H9 (cell line): ENCODE measurements at regions not wholly inside any gene's neighbourhood (a gene's known extent, or its start where the extent isn't known, plus 50 kb on each side); places are given as distances from the start of the nearest gene placed in this dataset.

Experiments used
- DNase-seq: peaks from one replicate; pipeline ENCODE4 v3.0.0-alpha.2; 2017
- H2AFZ ChIP-seq: one replicate; pipeline ENCODE4 v1.6.1; 2013; ENCODE audit warnings: mild to moderate bottlenecking, low read length, control low read depth, moderate library complexity
- H2AK5ac ChIP-seq: 2 replicates; pipeline ENCODE4 v1.6.1; 2013; ENCODE audit warnings: low read length, control low read depth, mixed read lengths; ENCODE audit not compliant: insufficient read length
- H2BK120ac ChIP-seq: one replicate; pipeline ENCODE4 v1.6.1; 2013; ENCODE audit warnings: low read depth, mild to moderate bottlenecking, low read length, control low read depth, inconsistent platforms; ENCODE audit not compliant: poor library complexity, severe bottlenecking
- H2BK12ac ChIP-seq: 2 replicates; pipeline ENCODE4 v1.6.1; 2013; ENCODE audit warnings: low read length, control low read depth, mixed read lengths, low read depth; ENCODE audit not compliant: insufficient read length
- H2BK15ac ChIP-seq: 2 replicates; pipeline ENCODE4 v1.6.1; 2013; ENCODE audit warnings: low read depth, low read length, control low read depth
- H2BK20ac ChIP-seq: one replicate; pipeline ENCODE4 v1.6.1; 2013; ENCODE audit warnings: low read depth, mild to moderate bottlenecking, low read length, control low read depth, inconsistent platforms; ENCODE audit not compliant: poor library complexity, severe bottlenecking
- H2BK5ac ChIP-seq: 2 replicates; pipeline ENCODE4 v1.6.1; 2013; ENCODE audit warnings: low read length, control low read depth, mixed read lengths; ENCODE audit not compliant: insufficient read length
- H3K14ac ChIP-seq: 2 replicates; pipeline ENCODE4 v1.6.1; 2013; ENCODE audit warnings: low read length, control low read depth; ENCODE audit not compliant: insufficient read depth
- H3K18ac ChIP-seq: 2 replicates; pipeline ENCODE4 v1.6.1; 2013; ENCODE audit warnings: low read depth, mild to moderate bottlenecking, mixed read lengths, low read length, control low read depth; ENCODE audit not compliant: insufficient read length
- H3K23ac ChIP-seq: 2 replicates; pipeline ENCODE4 v1.6.1; 2013; ENCODE audit warnings: low read length, control low read depth, mixed read lengths, low read depth; ENCODE audit not compliant: insufficient read length
- H3K23me2 ChIP-seq: 2 replicates; pipeline ENCODE4 v1.6.1; 2013; ENCODE audit warnings: low read depth, mild to moderate bottlenecking, mixed read lengths, low read length, control low read depth; ENCODE audit not compliant: insufficient read length, poor library complexity, severe bottlenecking
- H3K27ac ChIP-seq: 2 replicates; pipeline ENCODE4 v1.5.1; 2013; ENCODE audit warnings: low read length, control low read depth, mixed read lengths, low read depth; ENCODE audit not compliant: insufficient read length
- H3K27me3 ChIP-seq: 2 replicates; pipeline ENCODE4 v1.6.1; 2013; ENCODE audit warnings: low read length, control low read depth, inconsistent platforms; ENCODE audit not compliant: insufficient read depth
- H3K4ac ChIP-seq: 2 replicates; pipeline ENCODE4 v1.6.1; 2013; ENCODE audit warnings: low read depth, mild to moderate bottlenecking, control low read depth, inconsistent platforms, low read length, moderate library complexity
- H3K4me1 ChIP-seq: 2 replicates; pipeline ENCODE4 v1.6.1; 2013; ENCODE audit warnings: low read length, control low read depth, inconsistent platforms; ENCODE audit not compliant: insufficient read depth
- H3K4me2 ChIP-seq: 2 replicates; pipeline ENCODE4 v1.6.1; 2013; ENCODE audit warnings: low read length, control low read depth, mixed read lengths; ENCODE audit not compliant: insufficient read length, insufficient read depth
- H3K56ac ChIP-seq: 2 replicates; pipeline ENCODE4 v1.6.1; 2013; ENCODE audit warnings: low read depth, mild to moderate bottlenecking, mixed read lengths, low read length, control low read depth; ENCODE audit not compliant: insufficient read length
- H3K79me1 ChIP-seq: 2 replicates; pipeline ENCODE4 v1.6.1; 2013; ENCODE audit warnings: low read depth, mild to moderate bottlenecking, moderate library complexity, low read length, control low read depth, inconsistent platforms; ENCODE audit not compliant: insufficient read depth, poor library complexity, severe bottlenecking
- H3K79me2 ChIP-seq: 2 replicates; pipeline ENCODE4 v1.6.1; 2013; ENCODE audit warnings: low read length, control low read depth, inconsistent platforms; ENCODE audit not compliant: insufficient read depth
- H3K9ac ChIP-seq: 2 replicates; pipeline ENCODE4 v1.6.1; 2013; ENCODE audit warnings: low read length, control low read depth, mixed read lengths; ENCODE audit not compliant: insufficient read length; ENCODE audit errors: extremely low read depth
- H3K9me3 ChIP-seq: one replicate; pipeline ENCODE4 v1.6.1; 2013; ENCODE audit warnings: low read depth, low read length, inconsistent platforms; ENCODE audit not compliant: control insufficient read depth
- H3T11ph ChIP-seq: one replicate; pipeline ENCODE4 v1.6.1; 2013; ENCODE audit warnings: mild to moderate bottlenecking, low read length, control low read depth, inconsistent platforms
- H4K20me1 ChIP-seq: one replicate; pipeline ENCODE4 v1.6.1; 2013; ENCODE audit not compliant: control insufficient read depth, insufficient read length, insufficient read depth
- H4K5ac ChIP-seq: 2 replicates; pipeline ENCODE4 v1.6.1; 2013; ENCODE audit warnings: low read depth, mild to moderate bottlenecking, mixed read lengths, low read length, control low read depth; ENCODE audit not compliant: insufficient read length
- H4K8ac ChIP-seq: replicated peaks from 2 replicates; pipeline ENCODE4 v1.6.1; 2013; ENCODE audit warnings: low read length, control low read depth, mixed read lengths, low read depth; ENCODE audit not compliant: insufficient read length
- H4K91ac ChIP-seq: 2 replicates; pipeline ENCODE4 v1.6.1; 2013; ENCODE audit warnings: low read depth, mild to moderate bottlenecking, moderate library complexity, mixed read lengths, low read length, control low read depth; ENCODE audit not compliant: insufficient read length
- H3K27ac Mint-ChIP-seq, 3 experiments: 2 replicates in 2 of 3; 3 replicates in 1 of 3; pipeline ENCODE4 v1.8.0; 2020 to 2021; ENCODE audit warnings: mixed read lengths in 3 of 3, mild to moderate bottlenecking in 1 of 3, moderate library complexity in 1 of 3
- H3K27me3 Mint-ChIP-seq: 2 replicates; pipeline ENCODE4 v1.8.0; 2021; ENCODE audit warnings: low read depth, mild to moderate bottlenecking, moderate library complexity, mixed read lengths
- H3K36me3 Mint-ChIP-seq, 3 experiments: 2 replicates in 2 of 3; 3 replicates in 1 of 3; pipeline ENCODE4 v1.8.0; 2020 to 2021; ENCODE audit warnings: low read depth in 3 of 3, mixed read lengths in 3 of 3; ENCODE audit not compliant: insufficient read depth in 1 of 3
- H3K4me1 Mint-ChIP-seq, 2 experiments: 2 replicates each; pipeline ENCODE4 v1.8.0; 2020; ENCODE audit warnings: mixed read lengths in 2 of 2
- H3K4me3 Mint-ChIP-seq, 2 experiments: 2 replicates in 1 of 2; 3 replicates in 1 of 2; pipeline ENCODE4 v1.8.0; 2020 to 2021; ENCODE audit warnings: mild to moderate bottlenecking in 2 of 2, mixed read lengths in 2 of 2, moderate library complexity in 1 of 2
- H3K9me3 Mint-ChIP-seq, 2 experiments: 2 replicates in 1 of 2; 3 replicates in 1 of 2; pipeline ENCODE4 v1.8.0; 2020; ENCODE audit warnings: mild to moderate bottlenecking in 2 of 2, mixed read lengths in 2 of 2, moderate library complexity in 1 of 2
- WGBS: extraction: QIAGEN DNeasy Blood & Tissue Kit; methylation state at CpG from one replicate; pipeline ENCODE4 v1.1.7; 2013; ENCODE audit warnings: missing lambda C conversion rate, low lambda C conversion rate, mixed read lengths; ENCODE audit not compliant: insufficient read length; ENCODE audit errors: extremely low coverage; 5-methylcytosine and 5-hydroxymethylcytosine counted together
- TF ChIP-seq, protein P1 (sequence below): fragments of 200-600 bp; sonication (generic); conservative IDR thresholded peaks from 3 replicates; pipeline ENCODE4 v1.8.0; 2021; ENCODE audit warnings: antibody characterized with exemption, mild to moderate bottlenecking

DNA sequence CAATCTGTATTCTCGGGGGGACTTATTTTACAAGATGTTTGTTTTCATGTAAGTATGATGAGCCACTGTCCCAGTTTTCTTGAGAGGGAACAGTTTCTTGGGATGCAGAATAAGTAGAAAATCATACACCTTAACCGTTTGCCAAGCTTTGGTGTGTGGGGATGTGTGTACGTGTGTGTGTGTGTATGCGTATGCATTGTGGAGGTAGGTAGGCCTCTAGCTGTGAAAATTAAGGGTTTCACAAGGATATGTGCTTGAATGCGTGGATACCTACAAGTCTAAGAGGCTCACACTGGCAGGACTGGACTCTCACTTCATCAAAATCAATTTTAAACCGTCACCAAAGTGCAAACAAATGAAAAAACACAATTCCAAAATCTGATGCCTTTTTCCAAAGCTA is 204.2 kb upstream of the RBMS1 start:
- Histone ChIP-seq H2BK20ac (no peak overlapping the region), H3K27me3 (no peaks in the 10 kb centered on the region), H3K9ac (no peak overlapping the region), H2BK5ac (no peak overlapping the region), H3K14ac (no peak overlapping the region), H3K27ac (no peak overlapping the region), H3K56ac (no peak overlapping the region), H3K4me1 (no peaks in the 10 kb centered on the region), H4K5ac (no peak overlapping the region), H3T11ph (no peak overlapping the region), H4K20me1 (no peaks in the 10 kb centered on the region), H4K91ac (no peak overlapping the region), H2BK15ac (no peak overlapping the region), H3K9me3 (no peaks in the 10 kb centered on the region), H2BK120ac (no peak overlapping the region), H3K23me2 (no peaks in the 10 kb centered on the region), H3K79me1 (no peaks in the 10 kb centered on the region), H3K4me2 (no peak overlapping the region), H2AFZ (no peak overlapping the region), H2BK12ac (no peak overlapping the region), H3K79me2 (no peaks in the 10 kb centered on the region), H3K4ac (no peak overlapping the region), H2AK5ac (no peak overlapping the region), H4K8ac (no peak overlapping the region), H3K23ac (no peak overlapping the region), H3K18ac (no peak overlapping the region)
- no CpG with 5 or more reads among the region's 6 CpGs for WGBS
- TF ChIP-seq, protein P1, sequence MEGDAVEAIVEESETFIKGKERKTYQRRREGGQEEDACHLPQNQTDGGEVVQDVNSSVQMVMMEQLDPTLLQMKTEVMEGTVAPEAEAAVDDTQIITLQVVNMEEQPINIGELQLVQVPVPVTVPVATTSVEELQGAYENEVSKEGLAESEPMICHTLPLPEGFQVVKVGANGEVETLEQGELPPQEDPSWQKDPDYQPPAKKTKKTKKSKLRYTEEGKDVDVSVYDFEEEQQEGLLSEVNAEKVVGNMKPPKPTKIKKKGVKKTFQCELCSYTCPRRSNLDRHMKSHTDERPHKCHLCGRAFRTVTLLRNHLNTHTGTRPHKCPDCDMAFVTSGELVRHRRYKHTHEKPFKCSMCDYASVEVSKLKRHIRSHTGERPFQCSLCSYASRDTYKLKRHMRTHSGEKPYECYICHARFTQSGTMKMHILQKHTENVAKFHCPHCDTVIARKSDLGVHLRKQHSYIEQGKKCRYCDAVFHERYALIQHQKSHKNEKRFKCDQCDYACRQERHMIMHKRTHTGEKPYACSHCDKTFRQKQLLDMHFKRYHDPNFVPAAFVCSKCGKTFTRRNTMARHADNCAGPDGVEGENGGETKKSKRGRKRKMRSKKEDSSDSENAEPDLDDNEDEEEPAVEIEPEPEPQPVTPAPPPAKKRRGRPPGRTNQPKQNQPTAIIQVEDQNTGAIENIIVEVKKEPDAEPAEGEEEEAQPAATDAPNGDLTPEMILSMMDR: no peak
- Mint-ChIP-seq H3K4me3 (no peak overlapping the region), H3K27ac (no peak overlapping the region), H3K27me3 (no peaks in the 10 kb centered on the region), H3K4me1 (no peaks in the 10 kb centered on the region), H3K36me3 (no peaks in the 10 kb centered on the region), H3K9me3 (no peaks in the 10 kb centered on the region)
- no peak for DNase-seq
